HFFc6 (cell line): ENCODE measurements at regions not wholly inside any gene's neighbourhood (a gene's known extent, or its start where the extent isn't known, plus 50 kb on each side); places are given as distances from the start of the nearest gene placed in this dataset.

Experiments used
- DNase-seq: peaks from one replicate; pipeline ENCODE4 v3.0.0-alpha.2; 2018
- H3K27ac Mint-ChIP-seq: 2 replicates; pipeline ENCODE4 v1.8.0; 2020; ENCODE audit warnings: mild to moderate bottlenecking, mixed read lengths
- H3K27me3 Mint-ChIP-seq: 2 replicates; pipeline ENCODE4 v1.8.0; 2021; ENCODE audit warnings: mild to moderate bottlenecking, moderate library complexity, mixed read lengths; ENCODE audit not compliant: insufficient read depth
- H3K36me3 Mint-ChIP-seq: 2 replicates; pipeline ENCODE4 v1.8.0; 2021; ENCODE audit warnings: low read depth, mixed read lengths
- H3K4me1 Mint-ChIP-seq: 2 replicates; pipeline ENCODE4 v1.8.0; 2020; ENCODE audit warnings: low read depth, mixed read lengths
- H3K4me3 Mint-ChIP-seq: 2 replicates; pipeline ENCODE4 v1.8.0; 2020; ENCODE audit warnings: mild to moderate bottlenecking, moderate library complexity, mixed read lengths
- H3K9me3 Mint-ChIP-seq: 2 replicates; pipeline ENCODE4 v1.8.0; 2020; ENCODE audit warnings: mild to moderate bottlenecking, mixed read lengths
- TF ChIP-seq, protein P1 (sequence below): fragments of 200-600 bp; sonication (generic); IDR thresholded peaks from 2 replicates; pipeline ENCODE4 v1.5.0; 2021; ENCODE audit warnings: antibody characterized with exemption, mild to moderate bottlenecking

DNA sequence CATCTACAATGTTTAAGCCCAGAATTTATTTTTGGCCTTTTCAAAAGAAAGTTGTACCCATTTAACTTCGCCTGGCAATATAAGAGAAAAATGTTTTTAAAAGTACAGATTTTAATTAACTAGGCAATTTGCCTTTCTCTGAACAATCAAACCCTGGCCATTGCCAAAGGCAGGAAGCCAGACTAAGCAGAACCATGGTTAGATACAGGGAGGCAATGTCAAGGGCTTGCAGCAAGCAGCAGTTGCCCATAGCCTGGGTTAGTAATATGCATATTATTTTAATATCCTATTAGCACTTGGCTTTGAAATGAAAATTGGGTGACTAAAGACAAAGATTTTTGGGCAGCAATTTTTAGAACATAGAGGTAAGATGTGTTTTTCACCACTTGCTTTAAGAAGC is 51.1 kb upstream of the FRMD6 start:
- TF ChIP-seq, protein P1, sequence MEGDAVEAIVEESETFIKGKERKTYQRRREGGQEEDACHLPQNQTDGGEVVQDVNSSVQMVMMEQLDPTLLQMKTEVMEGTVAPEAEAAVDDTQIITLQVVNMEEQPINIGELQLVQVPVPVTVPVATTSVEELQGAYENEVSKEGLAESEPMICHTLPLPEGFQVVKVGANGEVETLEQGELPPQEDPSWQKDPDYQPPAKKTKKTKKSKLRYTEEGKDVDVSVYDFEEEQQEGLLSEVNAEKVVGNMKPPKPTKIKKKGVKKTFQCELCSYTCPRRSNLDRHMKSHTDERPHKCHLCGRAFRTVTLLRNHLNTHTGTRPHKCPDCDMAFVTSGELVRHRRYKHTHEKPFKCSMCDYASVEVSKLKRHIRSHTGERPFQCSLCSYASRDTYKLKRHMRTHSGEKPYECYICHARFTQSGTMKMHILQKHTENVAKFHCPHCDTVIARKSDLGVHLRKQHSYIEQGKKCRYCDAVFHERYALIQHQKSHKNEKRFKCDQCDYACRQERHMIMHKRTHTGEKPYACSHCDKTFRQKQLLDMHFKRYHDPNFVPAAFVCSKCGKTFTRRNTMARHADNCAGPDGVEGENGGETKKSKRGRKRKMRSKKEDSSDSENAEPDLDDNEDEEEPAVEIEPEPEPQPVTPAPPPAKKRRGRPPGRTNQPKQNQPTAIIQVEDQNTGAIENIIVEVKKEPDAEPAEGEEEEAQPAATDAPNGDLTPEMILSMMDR: no peak
- Mint-ChIP-seq H3K36me3 (no peaks in the 10 kb centered on the region; the same call in 1 of the 2 replicates), H3K4me3 (no peak overlapping the region), H3K27ac (peak overlapping the region; percentile 88; the same call in 1 of the 2 replicates), H3K27me3 (no peaks in the 10 kb centered on the region; the same call in 1 of the 2 replicates), H3K4me1 (peaks cover 100% of the 10 kb centered on the region), H3K9me3 (no peaks in the 10 kb centered on the region)
- no peak for DNase-seq
